Vagina (tissue), 2 donors: ENCODE measurements at regions not wholly inside any gene's neighbourhood (a gene's known extent, or its start where the extent isn't known, plus 50 kb on each side); places are given as distances from the start of the nearest gene placed in this dataset.
"Not testable (repeated sequence)": the region's sequence is repeated elsewhere in the genome, so short reads cannot be mapped to it uniquely, and the experiment has no call there.

Experiments
- DNase-seq, 2 donors: peaks; one replicate each; pipeline ENCODE4 v3.0.0-alpha.2; 2017; ENCODE audit errors: extremely low spot score in 2 of 2
- H3K27ac ChIP-seq: fragments of 200-600 bp; sonication (generic); one replicate; pipeline ENCODE4 v1.5.1; 2019
- H3K27me3 ChIP-seq: fragments of 200-600 bp; sonication (generic); one replicate; pipeline ENCODE4 v1.5.1; 2019
- H3K36me3 ChIP-seq, 2 donors: fragments of 200-600 bp; sonication (generic); one replicate each; pipeline ENCODE4 v1.5.1; 2017 to 2019
- H3K4me1 ChIP-seq: fragments of 200-600 bp; sonication (generic); one replicate; pipeline ENCODE4 v1.5.1; 2019
- H3K4me3 ChIP-seq, 2 donors: fragments of 200-600 bp; sonication (generic); 1 replicate in 1 of 2; 2 replicates in 1 of 2; pipeline ENCODE4 v1.5.1; 2016 to 2019
- H3K9me3 ChIP-seq: fragments of 200-600 bp; sonication (generic); one replicate; pipeline ENCODE4 v1.5.1; 2019
- CTCF ChIP-seq, 3 experiments: fragments of 450-650 bp in 2 of 3; fragments of 200-600 bp in 1 of 3; sonication (generic) in 1 of 3; IDR thresholded peaks; one replicate each; pipeline ENCODE4 v1.5.1; 2017 to 2019; ENCODE audit warnings: antibody characterized with exemption in 3 of 3, mild to moderate bottlenecking in 2 of 3, moderate library complexity in 2 of 3
- POLR2A ChIP-seq, 2 donors: fragments of 450-650 bp; IDR thresholded peaks; one replicate each; pipeline ENCODE4 v1.6.1; 2017; ENCODE audit warnings: antibody characterized with exemption in 2 of 2, mild to moderate bottlenecking in 2 of 2, moderate library complexity in 2 of 2
- POLR2AphosphoS5 ChIP-seq, 2 donors: sonication (generic); formaldehyde crosslinking; IDR thresholded peaks; one replicate each; pipeline ENCODE4 v1.9.0; 2017; ENCODE audit warnings: antibody characterized with exemption in 2 of 2, mild to moderate bottlenecking in 2 of 2, low read depth in 1 of 2; ENCODE audit not compliant: insufficient read depth in 1 of 2
- intact Hi-C: fragments of 100-400 bp; cut with DNase I; formaldehyde crosslinking; loops from one replicate; pipeline ENCODE4 v1.15.1; 2023

- no peaks in the 10 kb centered on the region for H3K36me3 ChIP-seq
- H3K4me1 ChIP-seq: no peaks in the 10 kb centered on the region
- H3K4me3 ChIP-seq: no peak overlapping the region
- intact Hi-C loops: no loop called here
- H3K27ac ChIP-seq: no peak overlapping the region
- H3K27me3 ChIP-seq: no peaks in the 10 kb centered on the region
- no peaks in the 10 kb centered on the region for H3K9me3 ChIP-seq
- no peak for TF ChIP-seq POLR2AphosphoS5 (IDR thresholded peaks at IDR 0.05; ENCODE audit: insufficient read depth in 1 of 2, low read depth in 1 of 2)
- TF ChIP-seq POLR2A (IDR thresholded peaks at IDR 0.05): no peak
- no peak for TF ChIP-seq CTCF (IDR thresholded peaks at IDR 0.05)
- DNase-seq: no peak
These were observed 218.0 kb downstream of the DPY19L2 start for GRCh38 chr12:63450334-63450733.

- Histone ChIP-seq H3K9me3 (no peaks in the 10 kb centered on the region), H3K4me3 (no peak overlapping the region), H3K4me1 (no peaks in the 10 kb centered on the region), H3K27me3 (no peaks in the 10 kb centered on the region), H3K27ac (no peak overlapping the region), H3K36me3 (no peaks in the 10 kb centered on the region)
- no peak for DNase-seq
- TF ChIP-seq POLR2AphosphoS5 (IDR thresholded peaks at IDR 0.05; ENCODE audit: insufficient read depth in 1 of 2, low read depth in 1 of 2): no peak
- no peak for TF ChIP-seq POLR2A (IDR thresholded peaks at IDR 0.05)
- TF ChIP-seq CTCF (IDR thresholded peaks at IDR 0.05): no peak
- intact Hi-C loops: no loop called here
These were observed 222.9 kb downstream of the DPY19L2 start for GRCh38 chr12:63445224-63445880.

- Histone ChIP-seq H3K9me3 (no peaks in the 10 kb centered on the region), H3K27me3 (no peaks in the 10 kb centered on the region), H3K36me3 (no peaks in the 10 kb centered on the region), H3K4me1 (no peaks in the 10 kb centered on the region), H3K4me3 (no peak overlapping the region), H3K27ac (no peak overlapping the region)
- DNase-seq: no peak
- intact Hi-C loops: no loop called here
- no peak for TF ChIP-seq CTCF (IDR thresholded peaks at IDR 0.05)
- TF ChIP-seq POLR2AphosphoS5 (IDR thresholded peaks at IDR 0.05; ENCODE audit: insufficient read depth in 1 of 2, low read depth in 1 of 2): no peak
- no peak for TF ChIP-seq POLR2A (IDR thresholded peaks at IDR 0.05)
These were observed 228.2 kb downstream of the DPY19L2 start for GRCh38 chr12:63440048-63440447.

- intact Hi-C loops, DNase-seq, H3K4me1 ChIP-seq, H3K9me3 ChIP-seq, H3K27me3 ChIP-seq, H3K27ac ChIP-seq, H3K4me3 ChIP-seq, H3K36me3 ChIP-seq: not testable (repeated sequence)
These were observed 233.9 kb downstream of the DPY19L2 start for GRCh38 chr12:63434384-63434783.

- DNase-seq, H3K27me3 ChIP-seq, H3K4me1 ChIP-seq, H3K27ac ChIP-seq, H3K4me3 ChIP-seq, H3K9me3 ChIP-seq, H3K36me3 ChIP-seq, intact Hi-C loops: not testable (repeated sequence)
These were observed 240.3 kb downstream of the DPY19L2 start for GRCh38 chr12:63427969-63428368.

- intact Hi-C loops, DNase-seq, H3K4me3 ChIP-seq, H3K27me3 ChIP-seq, H3K36me3 ChIP-seq, H3K9me3 ChIP-seq, H3K4me1 ChIP-seq, H3K27ac ChIP-seq: not testable (repeated sequence)
These were observed 241.3 kb downstream of the DPY19L2 start for GRCh38 chr12:63427029-63427428.

- Histone ChIP-seq H3K27ac (no peak overlapping the region), H3K36me3 (no peaks in the 10 kb centered on the region), H3K4me1 (no peaks in the 10 kb centered on the region), H3K4me3 (no peak overlapping the region), H3K27me3 (no peaks in the 10 kb centered on the region), H3K9me3 (no peaks in the 10 kb centered on the region)
- no peak for DNase-seq
- no peak for TF ChIP-seq CTCF (IDR thresholded peaks at IDR 0.05)
- TF ChIP-seq POLR2AphosphoS5 (IDR thresholded peaks at IDR 0.05; ENCODE audit: insufficient read depth in 1 of 2, low read depth in 1 of 2): no peak
- no peak for TF ChIP-seq POLR2A (IDR thresholded peaks at IDR 0.05)
- intact Hi-C loops: no loop called here
These were observed 243.6 kb downstream of the DPY19L2 start for GRCh38 chr12:63424671-63425070.
